MM.1S (cell line): ENCODE measurements at regions not wholly inside any gene's neighbourhood (a gene's known extent, or its start where the extent isn't known, plus 50 kb on each side); places are given as distances from the start of the nearest gene placed in this dataset.

Experiments used
- DNase-seq: peaks from one replicate; pipeline ENCODE4 v3.0.0-alpha.2; 2015
- H2AFZ ChIP-seq: fragments of 300-600 bp; sonication (generic); 2 replicates; pipeline ENCODE4 v1.6.0; 2016; ENCODE audit warnings: antibody characterized with exemption, low read length
- H3F3A ChIP-seq: fragments of 300-600 bp; sonication (generic); 2 replicates; pipeline ENCODE4 v1.6.1; 2016; ENCODE audit warnings: mild to moderate bottlenecking, antibody characterized with exemption, low read length, moderate library complexity, mixed read lengths; ENCODE audit not compliant: insufficient read depth
- H3K27ac ChIP-seq: fragments of 300-600 bp; sonication (generic); 2 replicates; pipeline ENCODE4 v1.5.1; 2016; ENCODE audit warnings: mild to moderate bottlenecking, low read length
- H3K27me3 ChIP-seq: fragments of 300-600 bp; sonication (generic); replicated peaks from 2 replicates; pipeline ENCODE4 v1.6.0; 2016; ENCODE audit warnings: low read length; ENCODE audit not compliant: insufficient read depth
- H3K36me3 ChIP-seq: fragments of 300-600 bp; sonication (generic); replicated peaks from 2 replicates; pipeline ENCODE4 v1.6.1; 2016; ENCODE audit warnings: mild to moderate bottlenecking, low read length, mixed read lengths; ENCODE audit not compliant: insufficient read depth
- H3K4me1 ChIP-seq: fragments of 300-600 bp; sonication (generic); 2 replicates; pipeline ENCODE4 v1.6.1; 2016; ENCODE audit warnings: low read length, mixed read lengths
- H3K4me2 ChIP-seq: fragments of 300-600 bp; sonication (generic); 2 replicates; pipeline ENCODE4 v1.6.0; 2016; ENCODE audit warnings: low read depth, low read length
- H3K4me3 ChIP-seq: fragments of 300-600 bp; sonication (generic); 2 replicates; pipeline ENCODE4 v1.5.1; 2016; ENCODE audit warnings: low read length, mixed read lengths
- H3K79me2 ChIP-seq: fragments of 300-600 bp; sonication (generic); 2 replicates; pipeline ENCODE4 v1.6.1; 2016; ENCODE audit warnings: mixed run types, low read length, mixed read lengths
- H3K9ac ChIP-seq: fragments of 300-600 bp; sonication (generic); 2 replicates; pipeline ENCODE4 v1.6.1; 2016; ENCODE audit warnings: low read length, mixed read lengths
- H3K9me2 ChIP-seq: fragments of 300-600 bp; sonication (generic); replicated peaks from 2 replicates; pipeline ENCODE4 v1.6.1; 2016; ENCODE audit warnings: mild to moderate bottlenecking, low read length, mixed read lengths; ENCODE audit not compliant: insufficient read depth
- H3K9me3 ChIP-seq: fragments of 300-600 bp; sonication (generic); replicated peaks from 2 replicates; pipeline ENCODE4 v1.6.1; 2016; ENCODE audit warnings: mild to moderate bottlenecking, low read length, mixed read lengths; ENCODE audit not compliant: insufficient read depth
- H4K20me1 ChIP-seq: fragments of 300-600 bp; sonication (generic); 2 replicates; pipeline ENCODE4 v1.6.1; 2016; ENCODE audit warnings: mild to moderate bottlenecking, low read length, moderate library complexity, mixed read lengths; ENCODE audit not compliant: insufficient read depth
- CTCF ChIP-seq: fragments of 300-600 bp; sonication (generic); IDR thresholded peaks from 2 replicates; pipeline ENCODE4 v1.5.1; 2016; ENCODE audit warnings: antibody characterized with exemption, low read length, mixed read lengths
- EZH2 ChIP-seq: fragments of 300-600 bp; sonication (generic); optimal IDR thresholded peaks from 2 replicates; pipeline ENCODE3; 2017; ENCODE audit warnings: low read depth, mild to moderate bottlenecking, antibody characterized with exemption, low read length, mixed read lengths
- EZH2phosphoT487 ChIP-seq: fragments of 300-600 bp; sonication (generic); IDR thresholded peaks from 2 replicates; pipeline ENCODE4 v1.6.1; 2018; ENCODE audit warnings: antibody characterized with exemption, low read length

GRCh38 chr1:95916616-95917015 lies 682.6 kb downstream of the RWDD3 start:
- Histone ChIP-seq H3K36me3 (no peaks in the 10 kb centered on the region), H3K4me3 (no peak overlapping the region), H3K4me2 (no peak overlapping the region), H3K4me1 (no peaks in the 10 kb centered on the region), H3K9ac (no peak overlapping the region), H3K9me2 (no peaks in the 10 kb centered on the region), H3K27me3 (no peaks in the 10 kb centered on the region), H4K20me1 (no peaks in the 10 kb centered on the region), H3K79me2 (no peaks in the 10 kb centered on the region), H3F3A (no peaks in the 10 kb centered on the region), H3K9me3 (no peaks in the 10 kb centered on the region), H2AFZ (no peak overlapping the region), H3K27ac (no peak overlapping the region)
- DNase-seq, result no peak
- TF ChIP-seq EZH2, result no peak
- TF ChIP-seq EZH2phosphoT487, result no peak
- TF ChIP-seq CTCF, result no peak

GRCh38 chr1:95924684-95925083 lies 690.7 kb downstream of the RWDD3 start:
- DNase-seq, result no peak
- no peak overlapping the region for H3K9ac ChIP-seq
- H3K36me3 ChIP-seq, result no peaks in the 10 kb centered on the region
- no peaks in the 10 kb centered on the region for H3K27me3 ChIP-seq
- TF ChIP-seq EZH2, result no peak
- TF ChIP-seq EZH2phosphoT487, result no peak
- no peak for TF ChIP-seq CTCF
- H3K4me1 ChIP-seq, result no peaks in the 10 kb centered on the region
- no peak overlapping the region for H2AFZ ChIP-seq
- no peaks in the 10 kb centered on the region for H3K79me2 ChIP-seq
- H3K4me3 ChIP-seq, result no peak overlapping the region
- no peaks in the 10 kb centered on the region for H3K9me3 ChIP-seq
- H3K27ac ChIP-seq, result no peak overlapping the region
- H3K4me2 ChIP-seq, result no peak overlapping the region
- no peaks in the 10 kb centered on the region for H3F3A ChIP-seq
- no peaks in the 10 kb centered on the region for H4K20me1 ChIP-seq
- no peaks in the 10 kb centered on the region for H3K9me2 ChIP-seq

- H4K20me1 ChIP-seq, result no peaks in the 10 kb centered on the region
- no peak overlapping the region for H3K4me2 ChIP-seq
- H3K9me2 ChIP-seq, result no peaks in the 10 kb centered on the region
- no peak overlapping the region for H2AFZ ChIP-seq
- no peak overlapping the region for H3K4me3 ChIP-seq
- H3K27me3 ChIP-seq, result no peaks in the 10 kb centered on the region
- no peaks in the 10 kb centered on the region for H3K9me3 ChIP-seq
- TF ChIP-seq EZH2phosphoT487 (no peak), CTCF (no peak), EZH2 (no peak)
- no peak for DNase-seq
- no peak overlapping the region for H3K27ac ChIP-seq
- no peaks in the 10 kb centered on the region for H3F3A ChIP-seq
- H3K9ac ChIP-seq, result no peak overlapping the region
- no peaks in the 10 kb centered on the region for H3K36me3 ChIP-seq
- no peaks in the 10 kb centered on the region for H3K79me2 ChIP-seq
- H3K4me1 ChIP-seq, result no peaks in the 10 kb centered on the region
Measured at GRCh38 chr1:95926331-95926730, 692.3 kb downstream of the RWDD3 start.
